Gastrocnemius medialis (tissue), 4 donors: ENCODE measurements at regions not wholly inside any gene's neighbourhood (a gene's known extent, or its start where the extent isn't known, plus 50 kb on each side); places are given as distances from the start of the nearest gene placed in this dataset.
"Not testable (repeated sequence)": the region's sequence is repeated elsewhere in the genome, so short reads cannot be mapped to it uniquely, and the experiment has no call there.

Experiments
- ATAC-seq, 2 donors: fragments of 150-250 bp; one replicate each; pipeline ENCODE4 v1.9.1; 2016
- DNase-seq, 2 donors: peaks; one replicate each; pipeline ENCODE4 v3.0.0-alpha.2; 2019
- H3K27ac ChIP-seq, 4 donors: fragments of 200-600 bp; sonication (generic); 1 replicate in 1 of 4; 2 replicates in 3 of 4; pipeline ENCODE4 v1.5.1; 2016 to 2018; ENCODE audit warnings: mild to moderate bottlenecking in 2 of 4, moderate library complexity in 1 of 4
- H3K27me3 ChIP-seq, 3 donors: fragments of 200-600 bp; sonication (generic) in 2 of 3; 1 replicate in 1 of 3; 2 replicates in 2 of 3; pipeline versions ENCODE4 v1.5.1 to v1.6.0; 2016 to 2019; ENCODE audit warnings: mild to moderate bottlenecking in 1 of 3, moderate library complexity in 1 of 3
- H3K36me3 ChIP-seq, 2 donors: fragments of 200-600 bp; sonication (generic) in 1 of 2; one replicate each; pipeline ENCODE4 v1.5.1; 2017 to 2018
- H3K4me1 ChIP-seq, 2 donors: fragments of 200-600 bp; sonication (generic) in 1 of 2; one replicate each; pipeline ENCODE4 v1.5.1; 2016 to 2017; ENCODE audit warnings: mild to moderate bottlenecking in 2 of 2
- H3K4me3 ChIP-seq, 4 donors: fragments of 200-600 bp; sonication (generic) in 3 of 4; 1 replicate in 1 of 4; 2 replicates in 3 of 4; pipeline ENCODE4 v1.5.1; 2016 to 2019; ENCODE audit warnings: mild to moderate bottlenecking in 2 of 4
- H3K9me3 ChIP-seq, 3 donors: fragments of 200-600 bp; sonication (generic) in 2 of 3; 1 replicate in 1 of 3; 2 replicates in 2 of 3; pipeline ENCODE4 v1.5.1; 2016 to 2019
- POLR2A ChIP-seq, 2 donors: fragments of 450-650 bp; IDR thresholded peaks; one replicate each; pipeline ENCODE4 v1.6.1; 2017; ENCODE audit warnings: antibody characterized with exemption in 2 of 2, mild to moderate bottlenecking in 2 of 2, moderate library complexity in 2 of 2
- in situ Hi-C, 4 donors: fragments of 200-750 bp; cut with MboI; loops; one replicate each; pipeline versions ENCODE4 v1.15.0 to v1.8.0; 2017; ENCODE audit warnings: low sequenced_read_pairs in 4 of 4
- intact Hi-C: fragments of 100-400 bp; cut with DNase I; formaldehyde crosslinking; loops from one replicate; pipeline ENCODE4 v1.15.1; 2023; ENCODE audit warnings: low total_unique reads
- TF ChIP-seq, protein P1 (sequence below), 5 experiments: fragments of 450-650 bp in 3 of 5; fragments of 200-600 bp in 2 of 5; sonication (generic) in 2 of 5; IDR thresholded peaks in 4 of 5; conservative IDR thresholded peaks in 1 of 5; 1 replicate in 4 of 5; 2 replicates in 1 of 5; pipeline ENCODE4 v1.5.1; 2016 to 2019; ENCODE audit warnings: antibody characterized with exemption in 5 of 5, mild to moderate bottlenecking in 3 of 5, moderate library complexity in 3 of 5

DNA sequence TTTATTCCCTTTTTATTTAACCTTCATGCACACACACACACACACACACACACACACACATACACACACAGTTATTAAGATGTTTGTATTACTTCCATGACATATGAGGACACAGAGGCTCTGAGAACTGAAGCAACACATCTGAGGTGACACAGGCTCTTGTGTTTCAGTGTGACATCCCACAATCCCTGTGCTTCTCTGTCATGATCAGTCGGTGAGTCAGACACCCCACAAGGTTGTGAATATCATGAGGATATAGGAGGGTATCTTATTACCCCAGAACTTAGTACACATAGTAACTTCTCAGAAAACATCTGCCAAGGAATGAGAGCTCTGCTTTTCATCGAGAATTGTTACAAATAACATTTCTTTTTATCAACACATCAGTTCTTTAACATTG is 459.3 kb downstream of the PLPP3 start:
- Histone ChIP-seq H3K27me3 (no peaks in the 10 kb centered on the region), H3K4me3 (no peak overlapping the region), H3K27ac (no peak overlapping the region), H3K9me3 (no peaks in the 10 kb centered on the region), H3K4me1 (no peaks in the 10 kb centered on the region), H3K36me3 (no peaks in the 10 kb centered on the region)
- ATAC-seq, result peak in 1 of 2 donors; percentile 45
- intact Hi-C loops, result no loop called here
- in situ Hi-C loops, result no loop called here
- TF ChIP-seq, protein P1, sequence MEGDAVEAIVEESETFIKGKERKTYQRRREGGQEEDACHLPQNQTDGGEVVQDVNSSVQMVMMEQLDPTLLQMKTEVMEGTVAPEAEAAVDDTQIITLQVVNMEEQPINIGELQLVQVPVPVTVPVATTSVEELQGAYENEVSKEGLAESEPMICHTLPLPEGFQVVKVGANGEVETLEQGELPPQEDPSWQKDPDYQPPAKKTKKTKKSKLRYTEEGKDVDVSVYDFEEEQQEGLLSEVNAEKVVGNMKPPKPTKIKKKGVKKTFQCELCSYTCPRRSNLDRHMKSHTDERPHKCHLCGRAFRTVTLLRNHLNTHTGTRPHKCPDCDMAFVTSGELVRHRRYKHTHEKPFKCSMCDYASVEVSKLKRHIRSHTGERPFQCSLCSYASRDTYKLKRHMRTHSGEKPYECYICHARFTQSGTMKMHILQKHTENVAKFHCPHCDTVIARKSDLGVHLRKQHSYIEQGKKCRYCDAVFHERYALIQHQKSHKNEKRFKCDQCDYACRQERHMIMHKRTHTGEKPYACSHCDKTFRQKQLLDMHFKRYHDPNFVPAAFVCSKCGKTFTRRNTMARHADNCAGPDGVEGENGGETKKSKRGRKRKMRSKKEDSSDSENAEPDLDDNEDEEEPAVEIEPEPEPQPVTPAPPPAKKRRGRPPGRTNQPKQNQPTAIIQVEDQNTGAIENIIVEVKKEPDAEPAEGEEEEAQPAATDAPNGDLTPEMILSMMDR (IDR thresholded peaks at IDR 0.05 in 4 of 5, conservative IDR thresholded peaks at IDR 0.05 in 1 of 5), result no peak
- TF ChIP-seq POLR2A (IDR thresholded peaks at IDR 0.05), result no peak
- DNase-seq, result no peak

DNA sequence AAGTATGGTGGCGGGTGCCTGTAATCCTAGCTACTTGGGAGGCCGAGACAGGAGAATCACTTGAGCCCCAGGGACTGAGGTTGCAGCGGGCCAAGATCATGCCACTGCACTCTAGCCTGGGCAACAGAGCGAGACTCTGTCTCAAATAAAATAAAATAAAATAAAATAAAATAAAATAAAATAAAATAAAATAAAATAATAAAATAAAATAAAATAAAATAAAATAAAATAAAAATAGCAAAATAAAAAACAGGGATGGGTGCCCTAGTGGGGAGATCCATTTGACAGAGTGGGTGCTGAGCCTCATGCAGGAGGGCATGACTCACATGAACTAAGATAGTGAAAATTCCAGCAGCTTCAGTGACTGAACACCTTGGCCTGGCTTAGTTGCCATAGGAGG is 460.7 kb downstream of the PLPP3 start:
- H3K4me1 ChIP-seq, intact Hi-C loops, H3K27me3 ChIP-seq, H3K9me3 ChIP-seq, H3K27ac ChIP-seq, in situ Hi-C loops, H3K4me3 ChIP-seq, H3K36me3 ChIP-seq, DNase-seq, ATAC-seq: not testable (repeated sequence)

DNA sequence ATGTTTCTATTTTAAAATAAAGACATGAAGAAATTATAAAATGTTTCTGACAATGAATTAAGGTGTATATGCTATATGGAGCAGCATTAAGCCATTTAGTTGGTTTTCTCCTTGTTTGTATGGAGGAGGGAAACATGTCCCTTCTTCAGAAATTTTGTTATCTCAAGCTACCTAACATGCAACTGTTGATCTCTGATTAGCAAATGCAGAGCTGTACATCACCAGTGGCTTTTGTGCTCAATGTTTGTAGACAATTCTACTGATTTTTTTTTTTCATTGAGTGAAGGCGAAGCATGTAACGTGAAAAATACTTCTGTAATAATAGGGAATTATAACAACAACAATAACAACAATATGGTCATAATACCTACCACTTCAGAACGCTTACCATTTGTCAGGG is 463.7 kb downstream of the PLPP3 start:
- no peaks in the 10 kb centered on the region for H3K9me3 ChIP-seq
- H3K36me3 ChIP-seq, result no peaks in the 10 kb centered on the region
- intact Hi-C loops, result no loop called here
- DNase-seq, result no peak
- H3K27ac ChIP-seq, result no peak overlapping the region
- H3K27me3 ChIP-seq, result no peaks in the 10 kb centered on the region
- in situ Hi-C loops, result no loop called here
- no peaks in the 10 kb centered on the region for H3K4me1 ChIP-seq
- TF ChIP-seq, protein P1 (IDR thresholded peaks at IDR 0.05 in 4 of 5, conservative IDR thresholded peaks at IDR 0.05 in 1 of 5), result no peak
- no peak overlapping the region for H3K4me3 ChIP-seq
- no peak for ATAC-seq

DNA sequence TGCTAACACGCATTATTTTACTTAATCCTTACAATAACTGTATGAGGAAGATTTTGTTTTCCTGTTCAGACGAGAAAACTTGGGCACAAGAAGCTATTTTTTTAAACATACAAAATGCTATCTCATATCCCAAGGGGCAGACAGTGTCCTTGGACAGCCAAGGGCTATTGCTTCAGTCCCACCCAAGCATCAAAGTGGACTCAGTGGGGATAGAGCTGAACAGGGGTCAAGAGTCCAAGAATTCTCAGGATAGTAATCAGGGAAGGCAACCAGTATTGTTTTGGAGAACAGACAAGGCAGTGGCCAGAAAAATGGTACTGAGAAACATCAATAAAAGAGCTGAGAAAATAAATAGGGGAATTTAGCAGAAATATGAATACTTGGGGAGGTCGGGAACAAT is 465.7 kb downstream of the PLPP3 start:
- Histone ChIP-seq H3K9me3 (no peaks in the 10 kb centered on the region), H3K4me1 (no peaks in the 10 kb centered on the region), H3K27me3 (no peaks in the 10 kb centered on the region), H3K4me3 (no peak overlapping the region), H3K36me3 (no peaks in the 10 kb centered on the region), H3K27ac (peak overlapping the region in 2 of 4 donors; percentile 11 to 46)
- intact Hi-C loops (no loop called here), in situ Hi-C loops (no loop called here)
- TF ChIP-seq, protein P1 (IDR thresholded peaks at IDR 0.05 in 4 of 5, conservative IDR thresholded peaks at IDR 0.05 in 1 of 5), result no peak
- TF ChIP-seq POLR2A (IDR thresholded peaks at IDR 0.05), result no peak
- ATAC-seq, result peak; percentile 41 to 58
- DNase-seq, result peak; percentile 7 to 28

DNA sequence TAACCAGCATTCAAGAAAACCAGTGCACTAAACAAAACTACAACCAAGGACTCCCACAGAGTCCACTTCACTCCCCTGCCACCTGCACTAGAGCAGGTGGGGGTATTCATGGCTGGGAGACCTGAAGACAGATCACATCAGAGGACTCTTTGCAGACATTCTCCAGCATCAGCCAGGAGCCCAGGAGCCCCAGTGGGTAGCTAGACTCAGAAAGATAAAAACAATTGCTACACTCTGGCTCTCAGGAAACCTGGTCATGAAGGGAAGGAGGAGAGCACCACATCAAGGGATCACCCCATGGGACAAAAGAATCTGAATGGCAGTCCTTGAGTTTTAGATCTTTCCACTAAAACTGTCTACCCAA is 472.1 kb downstream of the PLPP3 start:
- no peak for DNase-seq
- no peaks in the 10 kb centered on the region for H3K36me3 ChIP-seq
- ATAC-seq, result no peak
- intact Hi-C loops (no loop called here), in situ Hi-C loops (no loop called here)
- H3K27me3 ChIP-seq, result no peaks in the 10 kb centered on the region
- no peak overlapping the region for H3K4me3 ChIP-seq
- H3K9me3 ChIP-seq, result peaks cover 0 to 6% (median 0%) of the 10 kb centered on the region in 3 donors
- TF ChIP-seq POLR2A (IDR thresholded peaks at IDR 0.05), result no peak
- TF ChIP-seq, protein P1 (IDR thresholded peaks at IDR 0.05 in 4 of 5, conservative IDR thresholded peaks at IDR 0.05 in 1 of 5), result no peak
- H3K4me1 ChIP-seq, result no peaks in the 10 kb centered on the region
- no peak overlapping the region for H3K27ac ChIP-seq
